ENCODE measurements at regions not wholly inside any gene's neighbourhood (a gene's known extent, or its start where the extent isn't known, plus 50 kb on each side); places are given as distances from the start of the nearest gene placed in this dataset.

DNA sequence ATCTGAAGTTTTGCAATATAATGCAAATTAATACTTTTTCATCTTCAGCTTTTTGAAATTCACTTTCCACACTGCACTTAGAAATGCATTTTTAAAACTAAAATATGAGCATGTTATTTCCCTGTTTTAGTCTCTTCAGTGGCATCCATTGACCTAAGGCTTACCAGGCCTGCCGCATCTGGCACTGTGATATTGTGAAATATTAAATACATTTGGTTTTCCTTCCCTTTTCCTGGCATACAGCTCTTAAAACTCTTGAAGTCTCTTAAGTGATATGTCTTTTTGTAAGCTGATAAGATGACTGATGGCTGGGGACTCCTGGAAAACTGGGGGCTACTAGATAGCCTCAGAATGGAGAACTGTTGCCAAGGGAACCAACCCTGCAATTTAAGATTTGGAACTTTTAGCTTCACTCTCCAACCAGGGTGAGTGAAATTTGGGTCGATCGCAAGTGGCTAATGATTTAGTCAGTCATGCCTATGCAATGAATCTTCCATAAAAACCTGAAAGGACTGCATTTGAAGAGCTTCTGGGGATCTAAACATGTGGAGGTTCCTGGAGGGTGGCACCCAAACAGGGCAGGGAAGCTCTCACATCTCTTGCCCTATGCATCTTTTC lies 75.5 kb upstream of the PDC start:
- no peak for ATAC-seq

DNA sequence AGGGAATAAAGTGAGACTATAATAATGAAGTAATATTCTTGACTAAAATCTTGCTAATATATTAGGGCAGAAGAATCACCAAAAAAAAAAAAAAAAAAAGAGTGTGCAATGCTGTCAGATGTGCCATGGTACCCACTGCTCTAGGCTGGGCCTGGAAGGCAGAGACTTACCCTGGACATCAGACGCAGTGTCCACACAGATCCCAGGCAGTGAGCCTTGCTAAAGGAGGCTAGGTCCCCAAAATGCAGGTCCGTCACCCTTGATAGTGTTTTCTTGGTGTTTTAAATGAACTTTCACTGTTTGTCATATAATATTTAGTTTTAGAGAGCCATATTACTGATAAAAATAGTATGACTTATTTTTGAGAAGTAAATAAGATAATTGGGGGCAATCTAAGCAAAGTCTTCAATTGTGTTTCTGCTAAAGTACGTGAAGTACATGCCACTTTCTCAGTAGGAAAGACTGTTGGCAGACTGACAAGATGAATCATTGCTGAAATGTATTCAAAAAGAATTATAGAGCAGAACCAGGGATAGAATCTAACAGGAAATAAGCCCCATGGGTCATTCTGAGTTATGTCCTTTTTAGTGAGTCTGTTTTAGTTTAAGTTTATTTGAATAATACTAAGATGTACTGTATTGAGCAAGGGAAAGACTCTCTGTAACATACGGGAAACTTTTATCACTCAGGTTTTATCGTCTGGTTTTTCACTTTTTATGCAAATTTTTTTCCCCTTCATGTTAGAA lies 74.6 kb upstream of the PDC start:
- ATAC-seq: no peak
- no peak overlapping the region for H3K27ac ChIP-seq
- H3K4me1 ChIP-seq: peaks cover 2 to 8% (median 3%) of the 10 kb centered on the region in 3 donors
- no peaks in the 10 kb centered on the region for H3K27me3 ChIP-seq
- no peak overlapping the region for H3K4me3 ChIP-seq
- no peaks in the 10 kb centered on the region for H3K9me3 ChIP-seq
- TF ChIP-seq, protein P1, sequence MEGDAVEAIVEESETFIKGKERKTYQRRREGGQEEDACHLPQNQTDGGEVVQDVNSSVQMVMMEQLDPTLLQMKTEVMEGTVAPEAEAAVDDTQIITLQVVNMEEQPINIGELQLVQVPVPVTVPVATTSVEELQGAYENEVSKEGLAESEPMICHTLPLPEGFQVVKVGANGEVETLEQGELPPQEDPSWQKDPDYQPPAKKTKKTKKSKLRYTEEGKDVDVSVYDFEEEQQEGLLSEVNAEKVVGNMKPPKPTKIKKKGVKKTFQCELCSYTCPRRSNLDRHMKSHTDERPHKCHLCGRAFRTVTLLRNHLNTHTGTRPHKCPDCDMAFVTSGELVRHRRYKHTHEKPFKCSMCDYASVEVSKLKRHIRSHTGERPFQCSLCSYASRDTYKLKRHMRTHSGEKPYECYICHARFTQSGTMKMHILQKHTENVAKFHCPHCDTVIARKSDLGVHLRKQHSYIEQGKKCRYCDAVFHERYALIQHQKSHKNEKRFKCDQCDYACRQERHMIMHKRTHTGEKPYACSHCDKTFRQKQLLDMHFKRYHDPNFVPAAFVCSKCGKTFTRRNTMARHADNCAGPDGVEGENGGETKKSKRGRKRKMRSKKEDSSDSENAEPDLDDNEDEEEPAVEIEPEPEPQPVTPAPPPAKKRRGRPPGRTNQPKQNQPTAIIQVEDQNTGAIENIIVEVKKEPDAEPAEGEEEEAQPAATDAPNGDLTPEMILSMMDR (IDR thresholded peaks at IDR 0.05): no peak
- no peak for TF ChIP-seq EP300 (IDR thresholded peaks at IDR 0.05)
- no peak for TF ChIP-seq POLR2A (IDR thresholded peaks at IDR 0.05)
- TF ChIP-seq POLR2AphosphoS5 (IDR thresholded peaks at IDR 0.05): no peak
- H3K36me3 ChIP-seq: no peaks in the 10 kb centered on the region
- WGBS, 2 donors (ENCODE audit: low coverage in 1 of 2): 28 to 44% methylated on average over 5 of the region's 5 CpGs

More for the DNA sequence above, 75.5 kb upstream of the PDC start:
- Histone ChIP-seq H3K4me3 (no peak overlapping the region), H3K9me3 (no peaks in the 10 kb centered on the region), H3K27me3 (no peaks in the 10 kb centered on the region), H3K27ac (no peak overlapping the region), H3K4me1 (peaks cover 2 to 8% (median 3%) of the 10 kb centered on the region in 3 donors), H3K36me3 (no peaks in the 10 kb centered on the region)
- 88 to 100% methylated on average over 1 to 3 of the region's 3 CpGs for WGBS, 2 donors (ENCODE audit: low coverage in 1 of 2)
- TF ChIP-seq POLR2A (IDR thresholded peaks at IDR 0.05) (no peak), POLR2AphosphoS5 (IDR thresholded peaks at IDR 0.05) (no peak), EP300 (IDR thresholded peaks at IDR 0.05) (no peak)
- TF ChIP-seq, protein P1 (IDR thresholded peaks at IDR 0.05): no peak

DNA sequence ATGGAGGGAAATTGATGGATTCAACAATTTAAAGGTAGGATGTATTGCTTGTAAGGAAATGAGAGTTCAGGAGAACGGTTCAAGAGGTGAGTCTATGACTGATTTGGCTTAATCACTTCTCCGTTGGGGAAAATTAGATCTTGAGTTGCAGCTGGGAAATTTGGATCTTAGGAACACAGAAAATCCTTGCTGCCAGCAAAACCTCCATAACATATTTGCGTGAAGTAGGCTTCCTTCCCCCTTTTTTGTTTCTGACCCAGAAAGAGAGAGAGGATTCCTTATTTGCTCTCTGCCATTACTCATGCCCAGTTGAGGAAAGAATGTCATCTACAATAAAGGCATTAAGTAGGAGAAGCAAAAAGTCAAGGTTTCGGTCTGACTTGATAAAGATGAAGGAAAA lies 73.5 kb upstream of the PDC start:
- H3K4me3 ChIP-seq: no peak overlapping the region
- H3K9me3 ChIP-seq: no peaks in the 10 kb centered on the region
- H3K4me1 ChIP-seq: peaks cover 2 to 8% (median 3%) of the 10 kb centered on the region in 3 donors
- WGBS, 2 donors (ENCODE audit: low coverage in 1 of 2): 73 to 76% methylated on average over 3 to 4 of the region's 4 CpGs
- ATAC-seq: no peak
- TF ChIP-seq, protein P1 (IDR thresholded peaks at IDR 0.05): no peak
- no peak for TF ChIP-seq POLR2AphosphoS5 (IDR thresholded peaks at IDR 0.05)
- TF ChIP-seq POLR2A (IDR thresholded peaks at IDR 0.05): no peak
- TF ChIP-seq EP300 (IDR thresholded peaks at IDR 0.05): no peak
- H3K36me3 ChIP-seq: no peaks in the 10 kb centered on the region
- H3K27ac ChIP-seq: no peak overlapping the region
- no peaks in the 10 kb centered on the region for H3K27me3 ChIP-seq

DNA sequence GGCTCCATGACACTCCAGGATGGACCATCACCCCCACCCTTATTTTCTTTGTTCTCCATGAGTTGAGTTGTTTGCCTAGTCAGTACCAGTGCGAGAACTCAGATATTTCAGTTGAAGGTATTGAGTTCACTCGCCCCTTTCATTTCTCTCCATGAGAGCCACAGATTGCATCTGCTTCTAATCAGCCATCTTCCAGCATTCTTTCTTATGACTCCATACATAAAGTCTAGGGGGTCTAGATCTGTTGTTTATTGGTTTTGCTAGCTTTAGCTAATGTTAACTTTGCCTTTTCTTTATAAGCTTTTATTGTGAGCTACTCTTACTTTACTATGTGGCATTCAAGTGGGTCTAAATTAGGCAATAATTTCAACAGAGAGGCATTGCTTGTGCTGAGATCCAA lies 71.6 kb upstream of the PDC start:
- Histone ChIP-seq H3K27ac (no peak overlapping the region), H3K4me3 (no peak overlapping the region), H3K36me3 (no peaks in the 10 kb centered on the region), H3K4me1 (peaks cover 2 to 8% (median 3%) of the 10 kb centered on the region in 3 donors), H3K9me3 (no peaks in the 10 kb centered on the region), H3K27me3 (no peaks in the 10 kb centered on the region)
- no peak for ATAC-seq
- WGBS, 2 donors (ENCODE audit: low coverage in 1 of 2): 88% methylated on average over 2 of the region's 2 CpGs; no CpG with 5 or more reads in 1 of the 2 donors
- TF ChIP-seq POLR2AphosphoS5 (IDR thresholded peaks at IDR 0.05) (no peak), POLR2A (IDR thresholded peaks at IDR 0.05) (no peak), EP300 (IDR thresholded peaks at IDR 0.05) (no peak)
- TF ChIP-seq, protein P1 (IDR thresholded peaks at IDR 0.05): no peak
